ACHN (cell line): ENCODE measurements at regions not wholly inside any gene's neighbourhood (a gene's known extent, or its start where the extent isn't known, plus 50 kb on each side); places are given as distances from the start of the nearest gene placed in this dataset.
A peak's percentile ranks its signal among the peaks of the same experiment; 100 is the strongest.

Experiments used
- DNase-seq: peaks from one replicate; pipeline ENCODE4 v3.0.0-alpha.2; 2015
- in situ Hi-C: cut with HindIII; loops from 2 replicates; pipeline ENCODE4 v1.10.0; 2017; ENCODE audit warnings: low sequenced_read_pairs, low pct_ligation_motif_present, low pct_unique_long_range_greater_than_20kb

DNA sequence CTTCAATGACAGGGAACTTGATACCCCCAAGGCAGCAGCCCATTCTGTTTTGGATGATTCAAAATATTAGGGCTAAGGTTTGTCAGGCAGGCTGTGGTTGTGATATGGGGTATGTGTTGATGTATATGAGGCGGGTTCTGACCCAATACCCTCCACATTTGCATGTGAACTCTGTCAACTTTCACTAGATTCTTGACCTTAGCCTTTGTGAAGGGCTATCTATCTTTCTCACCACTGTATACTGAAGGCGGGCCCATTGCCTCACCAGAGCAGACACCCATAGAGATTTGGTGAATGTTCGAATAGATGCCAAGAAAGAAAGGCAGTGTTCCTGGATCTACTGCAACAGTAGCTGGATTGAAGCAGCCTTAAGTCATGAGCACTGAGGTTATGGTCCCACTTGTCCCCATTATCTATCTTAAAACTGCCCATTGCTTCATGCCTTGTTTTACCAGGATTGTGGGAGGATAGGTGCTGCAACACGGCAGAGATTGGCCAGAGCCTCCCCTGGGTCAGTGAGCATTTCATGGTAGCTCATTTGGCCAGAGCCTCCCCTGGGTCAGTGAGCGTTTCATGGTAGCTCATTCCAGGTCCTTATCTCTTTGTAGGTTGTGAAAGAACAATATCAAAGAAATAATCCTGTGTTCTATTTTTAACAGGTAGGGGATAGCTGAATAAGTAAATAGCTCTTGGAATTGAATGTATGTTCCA lies 399.6 kb downstream of the TMEM135 start:
- in situ Hi-C loops, result no loop called here

GRCh38 chr11:87432022-87432421 lies 394.3 kb downstream of the TMEM135 start:
- in situ Hi-C loops, result no loop called here
- no peak for DNase-seq

More for the DNA sequence above, 399.6 kb downstream of the TMEM135 start:
- no peak for DNase-seq

DNA sequence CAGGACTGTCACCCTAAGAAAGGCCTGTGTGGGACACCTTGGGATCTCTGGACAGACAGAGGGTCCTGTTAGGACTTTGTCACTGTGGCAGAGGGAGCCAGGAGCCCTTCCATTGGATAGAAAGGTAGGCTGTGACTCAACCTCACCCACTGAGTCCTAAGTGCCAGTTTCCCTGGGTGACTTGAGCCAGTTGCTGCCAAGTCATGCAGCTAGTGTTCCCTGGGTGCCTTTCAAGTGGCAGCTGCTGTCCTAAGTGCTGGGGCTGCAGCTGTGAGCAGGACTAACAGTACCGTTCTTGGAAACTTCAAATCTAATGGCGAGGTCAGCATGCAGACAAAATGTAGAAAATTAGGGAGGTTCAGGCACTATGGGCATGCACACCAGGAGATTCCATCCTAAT lies 393.7 kb downstream of the TMEM135 start:
- no peak for DNase-seq
- in situ Hi-C loops, result no loop called here

DNA sequence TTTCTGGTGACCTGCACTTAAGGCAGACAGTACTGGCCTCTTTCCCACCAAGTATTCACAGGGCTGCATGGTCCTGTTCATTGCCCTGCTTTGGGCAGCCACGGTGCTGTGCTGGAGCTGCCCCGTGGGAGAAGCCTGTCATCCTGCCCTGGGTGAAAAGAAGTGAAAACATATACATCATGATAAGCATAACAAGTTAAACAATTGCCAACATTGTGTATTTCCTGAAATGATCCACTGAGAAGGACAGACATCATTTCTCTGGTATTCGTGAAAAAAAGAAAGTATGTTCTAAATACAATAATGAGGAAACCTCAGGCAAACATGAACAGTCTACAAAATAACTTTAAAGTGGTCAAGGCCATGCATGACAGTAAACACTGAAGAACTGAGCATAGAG lies 393.1 kb downstream of the TMEM135 start:
- no peak for DNase-seq

GRCh38 chr11:87429996-87430395 lies 392.3 kb downstream of the TMEM135 start:
- in situ Hi-C loops, result no loop called here
- DNase-seq, result no peak

More for the DNA sequence above, 393.1 kb downstream of the TMEM135 start:
- in situ Hi-C loops, result no loop called here

DNA sequence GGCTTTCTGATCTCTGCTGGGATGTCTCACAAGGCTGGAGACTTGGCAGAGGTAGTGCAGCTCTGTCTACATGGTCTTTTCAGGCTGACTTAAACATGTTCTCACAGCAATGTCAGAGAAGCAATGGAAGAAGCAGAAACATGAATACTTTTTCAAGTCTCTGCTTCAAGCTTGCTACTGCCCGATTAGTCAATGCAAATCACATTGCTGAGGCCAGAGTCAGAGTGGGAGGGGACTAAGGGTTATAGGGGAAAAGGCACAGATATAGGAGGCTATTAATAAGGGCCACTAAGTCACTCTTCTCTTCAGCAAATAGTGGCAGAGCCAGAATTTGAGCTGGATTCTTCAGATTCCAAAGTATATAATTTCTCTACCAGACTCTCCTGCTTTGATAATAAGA lies 390.5 kb downstream of the TMEM135 start:
- no peak for DNase-seq
- in situ Hi-C loops, result no loop called here

GRCh38 chr11:87425943-87426342 lies 388.2 kb downstream of the TMEM135 start:
- no peak for DNase-seq
- in situ Hi-C loops, result no loop called here

DNA sequence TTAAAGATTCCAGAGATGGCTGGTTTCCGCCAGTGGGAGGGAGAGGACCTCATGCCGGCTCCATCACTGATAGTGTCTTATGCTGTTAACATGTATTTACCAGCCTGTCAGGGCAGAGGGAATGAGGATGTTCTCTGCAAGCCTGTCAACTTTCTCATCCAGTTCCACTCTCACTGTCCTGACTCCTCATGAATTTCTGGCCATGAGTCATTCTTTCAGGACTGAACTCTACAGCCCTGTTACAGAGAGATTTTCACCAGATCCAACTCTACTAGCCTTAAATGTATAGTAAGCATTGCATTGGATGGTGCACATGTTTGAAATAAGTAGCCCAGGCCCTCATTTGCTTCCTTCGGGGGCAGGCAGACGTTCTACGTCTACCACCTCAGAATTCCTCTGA lies 387.7 kb downstream of the TMEM135 start:
- DNase-seq, result no peak
- in situ Hi-C loops, result no loop called here

DNA sequence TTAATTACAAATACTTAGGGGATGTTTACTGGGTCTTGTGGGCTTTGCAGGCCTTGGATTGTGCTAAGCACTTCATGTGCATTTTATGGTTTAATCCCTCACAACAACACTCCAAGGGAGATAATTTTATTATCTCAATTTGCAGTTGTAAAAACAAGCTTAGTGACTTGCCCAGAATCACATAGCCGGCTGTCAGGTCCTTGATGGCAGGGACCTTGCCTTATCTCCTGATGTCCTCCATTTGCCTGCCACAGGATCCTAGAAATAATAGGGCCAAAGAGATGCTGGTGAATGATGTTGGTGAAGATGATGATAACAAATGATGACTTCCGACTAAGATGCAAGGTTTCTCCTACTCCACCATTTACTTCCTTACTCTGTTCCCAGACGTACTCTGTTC lies 385.4 kb downstream of the TMEM135 start:
- no peak for DNase-seq
- in situ Hi-C loops, result no loop called here

DNA sequence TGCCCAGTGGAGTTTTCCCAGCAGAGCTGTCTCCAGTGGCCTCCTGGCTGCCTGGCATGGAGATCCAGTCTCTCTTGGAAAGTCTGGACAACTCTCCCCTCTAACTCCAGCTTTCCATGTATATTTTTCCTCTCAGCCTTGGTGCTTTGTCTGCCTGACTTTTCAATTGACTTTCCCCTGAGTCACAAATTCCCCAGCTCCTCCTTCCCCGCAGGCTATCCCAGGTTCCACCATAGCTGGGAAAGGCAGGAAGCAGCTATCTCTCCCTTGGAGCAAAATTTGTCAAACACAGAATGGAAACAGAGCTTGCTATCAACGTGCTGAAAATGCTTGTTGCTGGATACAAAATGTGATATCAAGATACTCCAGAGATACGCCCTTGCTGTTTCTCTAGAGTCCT lies 384.8 kb downstream of the TMEM135 start:
- DNase-seq, result no peak

GRCh38 chr11:87421422-87421821 lies 383.7 kb downstream of the TMEM135 start:
- in situ Hi-C loops, result no loop called here
- peak; percentile 67 for DNase-seq

More for the DNA sequence above, 384.8 kb downstream of the TMEM135 start:
- in situ Hi-C loops, result no loop called here

DNA sequence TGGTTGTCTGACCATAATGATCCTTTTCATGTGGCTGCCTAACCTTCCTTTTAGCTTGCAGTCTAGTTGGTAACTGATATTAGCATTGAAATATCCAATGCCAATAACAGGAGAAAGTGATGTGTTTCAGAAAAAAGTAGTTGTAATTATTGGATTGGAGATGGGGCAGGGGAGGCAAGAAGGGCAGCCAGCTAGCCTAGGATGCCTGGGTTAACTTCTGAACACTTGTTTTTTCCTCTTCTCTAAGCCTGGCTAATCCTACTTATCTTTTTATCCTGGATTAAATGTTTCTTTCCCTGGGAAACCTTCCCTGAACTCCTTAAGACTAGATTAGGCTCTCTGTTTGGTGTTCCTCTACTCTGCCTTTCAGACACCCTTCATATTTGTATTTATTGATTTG lies 380.2 kb downstream of the TMEM135 start:
- in situ Hi-C loops, result no loop called here
- DNase-seq, result no peak

GRCh38 chr11:87405843-87406242 lies 368.1 kb downstream of the TMEM135 start:
- in situ Hi-C loops, result no loop called here

GRCh38 chr11:87405356-87405755 lies 367.6 kb downstream of the TMEM135 start:
- DNase-seq, result no peak
- in situ Hi-C loops, result no loop called here

More at GRCh38 chr11:87405843-87406242, 368.1 kb downstream of the TMEM135 start:
- no peak for DNase-seq

DNA sequence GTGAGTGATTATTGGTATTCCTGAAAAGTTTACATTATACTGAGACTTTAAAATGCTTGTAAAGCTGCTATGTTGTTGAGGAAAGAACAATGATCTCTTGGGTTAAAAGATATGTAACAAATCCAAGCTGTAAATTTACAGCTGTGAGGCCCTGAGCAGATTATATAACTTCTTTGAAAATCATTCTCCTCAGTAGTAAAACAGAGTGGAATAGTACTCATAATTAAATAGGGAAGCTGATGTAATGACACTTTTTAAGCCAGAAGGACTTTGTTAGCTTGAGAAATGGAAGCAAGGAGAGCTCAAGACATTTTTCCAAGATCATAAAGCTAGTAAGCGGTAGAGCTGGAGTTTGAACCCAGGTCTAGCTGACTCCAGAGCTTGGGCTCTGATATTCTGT lies 363.9 kb downstream of the TMEM135 start:
- in situ Hi-C loops, result no loop called here
- no peak for DNase-seq

GRCh38 chr11:87399341-87399740 lies 361.6 kb downstream of the TMEM135 start:
- in situ Hi-C loops, result no loop called here
- no peak for DNase-seq

DNA sequence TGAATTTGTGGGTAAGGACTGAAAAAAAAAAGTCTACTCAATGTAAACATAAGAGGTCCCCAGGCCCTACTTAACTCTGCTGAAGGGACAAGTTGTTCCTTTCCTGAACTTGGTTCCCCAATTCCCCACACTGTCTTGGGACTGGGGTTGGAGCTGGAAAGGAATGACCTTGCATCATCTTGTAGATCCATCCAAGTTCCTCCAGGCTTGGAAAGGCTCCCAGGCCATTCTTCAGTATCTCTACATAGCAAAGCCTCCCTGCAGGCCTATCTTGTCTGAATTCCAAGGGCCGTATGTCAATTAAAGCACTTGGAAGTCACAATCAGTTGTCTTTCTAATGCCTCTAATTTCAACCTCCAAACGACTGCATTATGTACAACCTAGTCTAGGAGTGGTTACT lies 361.2 kb downstream of the TMEM135 start:
- DNase-seq, result no peak
- in situ Hi-C loops, result no loop called here

DNA sequence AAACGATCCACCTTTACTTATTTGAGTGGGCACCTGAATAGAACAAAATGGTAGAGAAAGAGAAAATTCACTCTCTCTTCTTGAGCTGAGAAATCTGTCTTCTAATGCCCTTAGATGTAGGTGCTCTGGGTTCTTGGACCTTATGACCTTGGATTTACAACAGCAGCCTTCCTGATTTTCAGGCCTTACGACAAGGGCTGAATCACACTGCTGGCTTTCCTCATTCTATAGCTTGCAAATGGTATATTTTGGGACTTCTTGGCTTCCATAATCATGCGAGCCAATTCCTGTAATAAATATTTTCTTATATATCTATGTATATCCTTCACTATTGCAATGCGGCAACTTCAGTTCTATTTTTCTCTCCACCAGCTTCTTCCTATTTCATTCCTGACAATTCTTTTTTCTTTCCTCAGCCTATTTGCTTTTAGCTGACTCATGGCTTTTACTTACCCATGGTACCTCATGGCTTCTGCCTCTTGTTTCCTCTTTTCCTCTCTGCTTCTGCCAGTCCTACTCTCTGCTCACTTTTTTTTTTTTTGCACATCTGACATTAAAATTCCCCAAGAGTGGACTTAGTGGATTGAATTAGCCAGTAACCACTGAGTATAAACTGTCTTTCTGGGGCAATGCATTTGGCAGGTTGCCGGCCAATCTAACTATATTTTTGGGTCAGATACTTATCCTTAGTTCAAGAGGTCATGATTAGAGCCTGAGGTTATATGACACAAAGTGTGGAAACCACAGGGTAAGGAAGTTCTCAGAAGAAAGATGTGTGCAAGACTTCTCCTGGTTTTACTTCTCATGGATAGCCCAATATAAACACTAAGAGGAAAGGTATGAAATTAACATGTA lies 359.5 kb downstream of the TMEM135 start:
- in situ Hi-C loops, result no loop called here
- no peak for DNase-seq

GRCh38 chr11:87394924-87395323 lies 357.2 kb downstream of the TMEM135 start:
- no peak for DNase-seq
- in situ Hi-C loops, result no loop called here

GRCh38 chr11:87392665-87393064 lies 354.9 kb downstream of the TMEM135 start:
- no peak for DNase-seq
- in situ Hi-C loops, result no loop called here
